ENCODE measurements at regions not wholly inside any gene's neighbourhood (a gene's known extent, or its start where the extent isn't known, plus 50 kb on each side); places are given as distances from the start of the nearest gene placed in this dataset.

GRCh38 chr18:25614168-25614567, 262.2 kb upstream of the ZNF521 start:
- TF ChIP-seq, protein P1, sequence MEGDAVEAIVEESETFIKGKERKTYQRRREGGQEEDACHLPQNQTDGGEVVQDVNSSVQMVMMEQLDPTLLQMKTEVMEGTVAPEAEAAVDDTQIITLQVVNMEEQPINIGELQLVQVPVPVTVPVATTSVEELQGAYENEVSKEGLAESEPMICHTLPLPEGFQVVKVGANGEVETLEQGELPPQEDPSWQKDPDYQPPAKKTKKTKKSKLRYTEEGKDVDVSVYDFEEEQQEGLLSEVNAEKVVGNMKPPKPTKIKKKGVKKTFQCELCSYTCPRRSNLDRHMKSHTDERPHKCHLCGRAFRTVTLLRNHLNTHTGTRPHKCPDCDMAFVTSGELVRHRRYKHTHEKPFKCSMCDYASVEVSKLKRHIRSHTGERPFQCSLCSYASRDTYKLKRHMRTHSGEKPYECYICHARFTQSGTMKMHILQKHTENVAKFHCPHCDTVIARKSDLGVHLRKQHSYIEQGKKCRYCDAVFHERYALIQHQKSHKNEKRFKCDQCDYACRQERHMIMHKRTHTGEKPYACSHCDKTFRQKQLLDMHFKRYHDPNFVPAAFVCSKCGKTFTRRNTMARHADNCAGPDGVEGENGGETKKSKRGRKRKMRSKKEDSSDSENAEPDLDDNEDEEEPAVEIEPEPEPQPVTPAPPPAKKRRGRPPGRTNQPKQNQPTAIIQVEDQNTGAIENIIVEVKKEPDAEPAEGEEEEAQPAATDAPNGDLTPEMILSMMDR (IDR thresholded peaks at IDR 0.05; ENCODE audit: insufficient read depth, low read length, severe bottlenecking): no peak
- no peak for FAIRE-seq
- no peak overlapping the region for H3K4me3 ChIP-seq (ENCODE audit: low read depth, low read length)
- no peak for DNase-seq (ENCODE audit: low read depth)
- no peaks in the 10 kb centered on the region for H3K36me3 ChIP-seq (ENCODE audit: control insufficient read depth, insufficient read depth, low read length)
- H3K27me3 ChIP-seq (ENCODE audit: control insufficient read depth, insufficient read depth, low read length): no peaks in the 10 kb centered on the region

- TF ChIP-seq, protein P1 (IDR thresholded peaks at IDR 0.05; ENCODE audit: insufficient read depth, low read length, severe bottlenecking): no peak
- Histone ChIP-seq H3K4me3 (ENCODE audit: low read depth, low read length) (no peak overlapping the region), H3K36me3 (ENCODE audit: control insufficient read depth, insufficient read depth, low read length) (no peaks in the 10 kb centered on the region), H3K27me3 (ENCODE audit: control insufficient read depth, insufficient read depth, low read length) (no peaks in the 10 kb centered on the region)
- FAIRE-seq: no peak
- DNase-seq (ENCODE audit: low read depth): no peak
These were observed 260.5 kb upstream of the ZNF521 start for GRCh38 chr18:25612466-25612865.

- no peak overlapping the region for H3K4me3 ChIP-seq (ENCODE audit: low read depth, low read length)
- TF ChIP-seq, protein P1 (IDR thresholded peaks at IDR 0.05; ENCODE audit: insufficient read depth, low read length, severe bottlenecking): no peak
- H3K27me3 ChIP-seq (ENCODE audit: control insufficient read depth, insufficient read depth, low read length): no peaks in the 10 kb centered on the region
- H3K36me3 ChIP-seq (ENCODE audit: control insufficient read depth, insufficient read depth, low read length): no peaks in the 10 kb centered on the region
- FAIRE-seq (no peak), DNase-seq (ENCODE audit: low read depth) (no peak)
These were observed 256.1 kb upstream of the ZNF521 start for GRCh38 chr18:25608091-25608490.

GRCh38 chr18:25604894-25605597, 253.1 kb upstream of the ZNF521 start:
- TF ChIP-seq, protein P1 (IDR thresholded peaks at IDR 0.05; ENCODE audit: insufficient read depth, low read length, severe bottlenecking): no peak
- no peaks in the 10 kb centered on the region for H3K36me3 ChIP-seq (ENCODE audit: control insufficient read depth, insufficient read depth, low read length)
- H3K27me3 ChIP-seq (ENCODE audit: control insufficient read depth, insufficient read depth, low read length): no peaks in the 10 kb centered on the region
- FAIRE-seq (no peak), DNase-seq (ENCODE audit: low read depth) (no peak)
- no peak overlapping the region for H3K4me3 ChIP-seq (ENCODE audit: low read depth, low read length)

DNA sequence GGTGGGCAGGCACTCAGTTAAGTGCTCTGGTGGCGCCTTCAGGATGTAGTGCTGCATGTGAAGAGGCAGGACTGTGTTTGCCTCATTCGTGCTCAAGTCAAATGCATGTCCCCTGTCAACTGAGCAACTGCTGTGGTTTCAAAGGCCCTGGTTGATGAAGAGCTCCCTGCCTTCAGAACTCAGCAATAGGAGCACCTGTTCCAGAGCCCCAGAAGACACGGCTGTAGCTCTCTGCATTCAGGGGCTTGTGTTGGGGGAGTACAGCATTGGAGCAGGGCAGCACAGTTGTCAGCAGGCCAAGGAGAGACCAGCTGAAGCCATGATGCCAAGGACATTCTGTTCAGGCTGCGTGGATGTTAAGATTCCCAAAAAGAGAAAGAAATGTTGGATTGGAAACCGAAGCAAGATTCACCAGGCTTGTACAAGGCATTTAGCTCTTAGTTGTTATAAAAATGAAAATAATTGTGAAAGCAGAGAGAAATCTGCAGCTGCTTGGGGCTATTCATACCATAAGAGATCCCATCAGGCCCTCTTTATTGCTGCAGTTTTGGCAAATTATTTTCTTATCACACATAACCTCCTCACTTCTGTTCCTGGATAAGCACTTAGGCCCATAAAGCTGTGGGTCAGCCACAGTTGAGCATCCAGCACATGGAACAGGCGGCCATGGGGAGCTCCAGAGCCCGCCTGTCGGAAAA, 252.4 kb upstream of the ZNF521 start:
- no peaks in the 10 kb centered on the region for H3K27me3 ChIP-seq (ENCODE audit: control insufficient read depth, insufficient read depth, low read length)
- no peaks in the 10 kb centered on the region for H3K36me3 ChIP-seq (ENCODE audit: control insufficient read depth, insufficient read depth, low read length)
- TF ChIP-seq, protein P1 (IDR thresholded peaks at IDR 0.05; ENCODE audit: insufficient read depth, low read length, severe bottlenecking): no peak
- H3K4me3 ChIP-seq (ENCODE audit: low read depth, low read length): no peak overlapping the region
- FAIRE-seq: no peak
- no peak for DNase-seq (ENCODE audit: low read depth)

Measured in bronchial epithelial cell (primary cell).